ENCODE measurements at regions not wholly inside any gene's neighbourhood (a gene's known extent, or its start where the extent isn't known, plus 50 kb on each side); places are given as distances from the start of the nearest gene placed in this dataset.

GRCh38 chr6:167709196-167709595 is 117.5 kb upstream of the AFDN start:
- no CpG with 5 or more reads among the region's 7 CpGs for WGBS, 2 experiments (ENCODE audit: extremely low coverage in 2 of 2, insufficient read length in 1 of 2)
- in situ Hi-C loops (cut with MboI; ENCODE audit: low sequenced_read_pairs), result no loop called here
- DNase-seq, result no peak
- Histone ChIP-seq H4K8ac (ENCODE audit: low read depth in 2 of 2, low read length in 2 of 2) (no peak overlapping the region), H4K5ac (ENCODE audit: low read depth, low read length) (no peak overlapping the region), H3K56ac (ENCODE audit: extremely low read depth, insufficient read depth, low read length) (no peak overlapping the region), H2BK120ac (ENCODE audit: low read depth, low read length) (no peak overlapping the region), H3K23ac (ENCODE audit: low read depth, low read length) (no peak overlapping the region), H3K9me3 (ENCODE audit: control insufficient read depth, insufficient read depth, low read length) (peaks cover 61% of the 10 kb centered on the region), H2AK5ac (ENCODE audit: low read depth, low read length) (no peak overlapping the region), H2BK20ac (ENCODE audit: low read depth, low read length) (no peak overlapping the region), H2BK5ac (ENCODE audit: low read depth, low read length, poor library complexity, severe bottlenecking) (no peak overlapping the region), H3K27me3 (ENCODE audit: control insufficient read depth, insufficient read depth, low read length) (no peaks in the 10 kb centered on the region), H3K14ac (replicated peaks; ENCODE audit: low read depth, low read length) (no peak overlapping the region), H3K79me1 (ENCODE audit: low read depth in 1 of 2, low read length in 2 of 2) (no peaks in the 10 kb centered on the region), H3K9me1 (ENCODE audit: insufficient read depth, low read length) (no peaks in the 10 kb centered on the region), H2AK9ac (replicated peaks; ENCODE audit: low read depth, low read length, poor library complexity) (no peak overlapping the region), H4K20me1 (ENCODE audit: insufficient read depth, low read length) (no peaks in the 10 kb centered on the region), H2BK15ac (ENCODE audit: low read depth, low read length) (no peak overlapping the region), H3K27ac (ENCODE audit: insufficient read depth, low read length) (no peak overlapping the region), H3K36me3 (ENCODE audit: control insufficient read depth, insufficient read depth, low read length) (no peaks in the 10 kb centered on the region), H3K4ac (ENCODE audit: low read depth, low read length) (no peak overlapping the region), H3K4me3 (ENCODE audit: insufficient read depth, low read depth, low read length) (no peak overlapping the region), H3K18ac (ENCODE audit: low read depth, low read length) (no peak overlapping the region), H3K4me2 (ENCODE audit: low read depth, low read length) (no peak overlapping the region), H2AFZ (replicated peaks; ENCODE audit: low read length, poor library complexity) (no peak overlapping the region), H3K4me1 (ENCODE audit: control insufficient read depth, insufficient read depth, low read length) (no peaks in the 10 kb centered on the region), H4K91ac (ENCODE audit: insufficient read depth, low read depth, low read length) (no peak overlapping the region), H3K9ac (ENCODE audit: low read depth, low read length) (no peak overlapping the region)
- intact Hi-C loops (cut with micrococcal nuclease), result no loop called here
- CTCF ChIA-PET, result no interaction called here
- ATAC-seq (ENCODE audit: low read depth), result no peak
- no peak for TF ChIP-seq SMC3 (IDR thresholded peaks at IDR 0.05; ENCODE audit: low read depth, low read length)
- TF ChIP-seq, protein P1, sequence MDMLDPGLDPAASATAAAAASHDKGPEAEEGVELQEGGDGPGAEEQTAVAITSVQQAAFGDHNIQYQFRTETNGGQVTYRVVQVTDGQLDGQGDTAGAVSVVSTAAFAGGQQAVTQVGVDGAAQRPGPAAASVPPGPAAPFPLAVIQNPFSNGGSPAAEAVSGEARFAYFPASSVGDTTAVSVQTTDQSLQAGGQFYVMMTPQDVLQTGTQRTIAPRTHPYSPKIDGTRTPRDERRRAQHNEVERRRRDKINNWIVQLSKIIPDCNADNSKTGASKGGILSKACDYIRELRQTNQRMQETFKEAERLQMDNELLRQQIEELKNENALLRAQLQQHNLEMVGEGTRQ (IDR thresholded peaks at IDR 0.05; ENCODE audit: low read depth, low read length), result no peak
- TF ChIP-seq MXI1 (IDR thresholded peaks at IDR 0.05; ENCODE audit: borderline replicate concordance, low read depth, low read length), result no peak
- no peak for TF ChIP-seq CHD1 (IDR thresholded peaks at IDR 0.05; ENCODE audit: low read depth, low read length)
- TF ChIP-seq FOS (IDR thresholded peaks at IDR 0.05; ENCODE audit: low read depth, low read length), result no peak
- no peak for TF ChIP-seq POLR2A (IDR thresholded peaks at IDR 0.05; ENCODE audit: low read depth, low read length)
- TF ChIP-seq, protein P2, sequence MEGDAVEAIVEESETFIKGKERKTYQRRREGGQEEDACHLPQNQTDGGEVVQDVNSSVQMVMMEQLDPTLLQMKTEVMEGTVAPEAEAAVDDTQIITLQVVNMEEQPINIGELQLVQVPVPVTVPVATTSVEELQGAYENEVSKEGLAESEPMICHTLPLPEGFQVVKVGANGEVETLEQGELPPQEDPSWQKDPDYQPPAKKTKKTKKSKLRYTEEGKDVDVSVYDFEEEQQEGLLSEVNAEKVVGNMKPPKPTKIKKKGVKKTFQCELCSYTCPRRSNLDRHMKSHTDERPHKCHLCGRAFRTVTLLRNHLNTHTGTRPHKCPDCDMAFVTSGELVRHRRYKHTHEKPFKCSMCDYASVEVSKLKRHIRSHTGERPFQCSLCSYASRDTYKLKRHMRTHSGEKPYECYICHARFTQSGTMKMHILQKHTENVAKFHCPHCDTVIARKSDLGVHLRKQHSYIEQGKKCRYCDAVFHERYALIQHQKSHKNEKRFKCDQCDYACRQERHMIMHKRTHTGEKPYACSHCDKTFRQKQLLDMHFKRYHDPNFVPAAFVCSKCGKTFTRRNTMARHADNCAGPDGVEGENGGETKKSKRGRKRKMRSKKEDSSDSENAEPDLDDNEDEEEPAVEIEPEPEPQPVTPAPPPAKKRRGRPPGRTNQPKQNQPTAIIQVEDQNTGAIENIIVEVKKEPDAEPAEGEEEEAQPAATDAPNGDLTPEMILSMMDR (conservative IDR thresholded peaks at IDR 0.05; ENCODE audit: low read depth, low read length), result no peak
- no peak for TF ChIP-seq ELK1 (IDR thresholded peaks at IDR 0.05; ENCODE audit: borderline replicate concordance, low read depth, low read length)
- TF ChIP-seq RAD21 (IDR thresholded peaks at IDR 0.05; ENCODE audit: low read length), result no peak
- no peak for TF ChIP-seq MAZ (IDR thresholded peaks at IDR 0.05; ENCODE audit: borderline replicate concordance, low read depth, low read length)
- no peak for TF ChIP-seq MAFK (IDR thresholded peaks at IDR 0.05; ENCODE audit: low read depth, low read length)
- no peak for TF ChIP-seq RFX5 (IDR thresholded peaks at IDR 0.05; ENCODE audit: low read depth, low read length)
- TF ChIP-seq CEBPB (IDR thresholded peaks at IDR 0.05; ENCODE audit: low read depth, low read length), result no peak
- TF ChIP-seq NFE2L2 (IDR thresholded peaks at IDR 0.05; ENCODE audit: low read depth, low read length), result no peak
- no peak for TF ChIP-seq RCOR1 (IDR thresholded peaks at IDR 0.05; ENCODE audit: insufficient replicate concordance, low read length)
- TF ChIP-seq BHLHE40 (IDR thresholded peaks at IDR 0.05; ENCODE audit: low read depth, low read length), result no peak
- POLR2A ChIA-PET (ENCODE audit: unreplicated experiment), result no interaction called here
- BruUV-seq (replicated peaks), result no TSS peak
- dilution Hi-C loops (cut with HindIII; ENCODE audit: low sequenced_read_pairs, unreplicated experiment), result no loop called here

All from IMR-90 (cell line).